Heart left ventricle (tissue), 13 donors: ENCODE measurements at regions not wholly inside any gene's neighbourhood (a gene's known extent, or its start where the extent isn't known, plus 50 kb on each side); places are given as distances from the start of the nearest gene placed in this dataset.

Experiments used
- CTCF ChIP-seq, 12 donors: fragments of 200-600 bp; sonication (generic) in 4 of 12; IDR thresholded peaks; one replicate each; pipeline versions ENCODE4 v1.5.0 to v1.8.0; 2018 to 2022; ENCODE audit warnings: antibody characterized with exemption in 12 of 12, mild to moderate bottlenecking in 5 of 12
- POLR2A ChIP-seq, 2 donors: fragments of 450-650 bp; IDR thresholded peaks; one replicate each; pipeline ENCODE4 v1.6.1; 2017; ENCODE audit warnings: antibody characterized with exemption in 2 of 2, mild to moderate bottlenecking in 2 of 2, moderate library complexity in 2 of 2
- donor health status: ischemic (EF 13 %, LVEDD 7.1; RV severe dilation, severe dysfunction).
- donor health status: DM: no; HTN: yes; CAD: no.
- donor health status: DM: no; HTN: no; CAD: no.
- donor health status: ischemic (EF 25% LVEDD 6.9; RV normal size, moderate dysfunction).
- donor health status: ischemic (EF 25% LVEDD 5.7; RV mildly dilated, moderate dysfunction).
- donor health status: ischemic (EF 35%, LVEDD 5.7; RV mildly dilated, moderate dysfunction).
- donor health status: nonischemic (EF 11% LVEDD 7.7; RV severe dilation, severe dysfunction).
- donor health status: DM: yes; HTN: yes; CAD: no.
- donor health status: PGD.
- donor health status: ischemic (EF 29% LVEDD 5.4; RV normal size, mild dysfunction).
- donor health status: nonischemic (EF 23%, LVEDD 6.1; RV moderate dilation, normal function).

GRCh38 chr4:154064244-154064643 is 275.4 kb upstream of the SFRP2 start:
- TF ChIP-seq POLR2A (IDR thresholded peaks at IDR 0.05) (no peak), CTCF (IDR thresholded peaks at IDR 0.05) (no peak)
